Renal cortex interstitium (tissue), 11 donors: ENCODE measurements at regions not wholly inside any gene's neighbourhood (a gene's known extent, or its start where the extent isn't known, plus 50 kb on each side); places are given as distances from the start of the nearest gene placed in this dataset.

Source experiments
- DNase-seq, 11 donors: peaks; one replicate each; pipeline ENCODE4 v3.0.0-alpha.2; 2013; ENCODE audit warnings: low read depth in 9 of 11, low spot score in 4 of 11; ENCODE audit errors: extremely low read depth in 1 of 11

DNA sequence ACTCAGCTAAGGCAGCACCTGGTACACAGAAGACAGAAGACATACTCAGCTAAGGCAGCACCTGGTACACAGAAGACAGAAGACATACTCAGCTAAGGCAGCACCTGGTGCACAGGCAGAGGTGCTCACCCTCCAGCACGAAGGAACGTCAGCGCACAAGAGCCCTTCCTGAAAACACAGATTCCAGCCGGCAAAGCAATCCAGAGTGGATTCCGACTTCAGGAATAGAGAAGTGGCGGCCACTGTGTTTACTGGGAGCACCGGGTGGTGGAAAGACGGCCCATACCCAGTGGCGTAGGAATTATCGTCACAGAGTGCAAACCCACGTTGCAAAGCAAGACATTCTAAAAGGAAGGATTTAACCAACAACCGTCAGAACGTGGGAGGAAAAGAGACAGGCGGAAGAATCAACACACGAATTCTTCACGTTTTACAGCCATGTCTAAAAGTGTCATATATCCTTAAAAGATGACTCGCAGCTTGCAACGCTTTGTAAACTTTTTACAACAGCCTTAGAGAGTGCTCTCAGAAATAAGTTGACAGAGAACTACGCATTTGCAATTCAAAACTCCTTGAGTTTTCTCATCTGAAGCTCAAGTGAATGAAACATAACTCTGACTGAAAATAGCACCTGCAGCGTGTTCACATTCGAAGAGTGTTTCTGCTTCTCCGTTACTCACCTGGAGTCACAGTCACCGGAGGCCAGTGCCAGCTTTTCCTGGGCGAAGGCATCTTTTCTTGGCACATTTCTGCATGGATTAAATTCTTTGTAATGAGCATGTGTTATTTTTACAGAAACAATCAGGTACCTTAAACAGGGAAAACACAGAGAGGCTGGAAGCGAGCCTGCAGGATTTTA lies 55.8 kb upstream of the GALNT9 start:
- peak in 2 of 11 donors; percentile 40 to 61 for DNase-seq

GRCh38 chr12:132380641-132381040 lies 51.3 kb upstream of the GALNT9 start:
- no peak for DNase-seq

GRCh38 chr12:132379996-132380395 lies 50.6 kb upstream of the GALNT9 start:
- no peak for DNase-seq

GRCh38 chr12:132379576-132379975 lies 50.2 kb upstream of the GALNT9 start:
- DNase-seq, result no peak
